HG02981 (cell line): ENCODE measurements at regions not wholly inside any gene's neighbourhood (a gene's known extent, or its start where the extent isn't known, plus 50 kb on each side); places are given as distances from the start of the nearest gene placed in this dataset.

Experiments
- ATAC-seq: cut with Tn5 transposase; IDR thresholded peaks from one replicate; pipeline ENCODE4 v1.9.1; 2021; ENCODE audit warnings: mild to moderate bottlenecking, moderate library complexity; ENCODE audit not compliant: unreplicated experiment

DNA sequence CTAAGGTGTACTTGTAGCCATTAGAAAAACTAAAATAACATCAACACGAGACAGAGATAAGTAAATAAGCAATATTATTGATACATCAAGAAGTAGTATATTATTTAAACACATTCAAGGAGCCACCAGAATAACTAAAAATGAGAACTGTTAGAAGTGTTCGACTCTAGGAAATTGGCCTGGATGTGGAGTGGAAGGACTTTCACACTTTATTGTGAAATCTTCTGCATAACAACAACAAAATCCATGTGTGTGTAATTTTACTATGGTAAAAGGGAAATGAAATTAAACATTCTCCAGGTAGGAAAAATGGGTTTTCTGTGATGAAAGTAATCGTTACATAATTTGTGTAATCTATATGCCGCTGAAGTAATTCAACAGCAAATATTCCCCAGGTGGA, 96.3 kb upstream of the RNF152 start:
- ATAC-seq, result no peak

DNA sequence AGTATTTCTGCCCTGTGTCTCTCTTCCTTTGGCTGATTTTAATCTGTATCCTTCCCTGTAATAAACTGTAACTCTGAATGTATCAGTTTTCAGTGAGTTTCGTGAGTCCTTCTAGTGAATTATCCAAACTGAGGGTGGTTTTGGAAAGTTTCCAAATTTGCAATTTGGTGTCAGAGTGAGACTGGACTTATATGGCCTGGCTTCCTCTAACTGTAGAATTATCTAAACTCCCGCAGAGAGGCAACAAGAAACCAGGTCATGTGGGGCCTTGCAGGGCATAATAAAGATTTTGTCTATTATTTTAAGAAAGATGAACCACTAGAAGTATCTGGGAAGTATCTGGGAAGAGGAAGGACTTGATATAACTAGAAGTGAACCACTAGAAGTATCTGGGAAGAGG, 95.3 kb upstream of the RNF152 start:
- no peak for ATAC-seq

DNA sequence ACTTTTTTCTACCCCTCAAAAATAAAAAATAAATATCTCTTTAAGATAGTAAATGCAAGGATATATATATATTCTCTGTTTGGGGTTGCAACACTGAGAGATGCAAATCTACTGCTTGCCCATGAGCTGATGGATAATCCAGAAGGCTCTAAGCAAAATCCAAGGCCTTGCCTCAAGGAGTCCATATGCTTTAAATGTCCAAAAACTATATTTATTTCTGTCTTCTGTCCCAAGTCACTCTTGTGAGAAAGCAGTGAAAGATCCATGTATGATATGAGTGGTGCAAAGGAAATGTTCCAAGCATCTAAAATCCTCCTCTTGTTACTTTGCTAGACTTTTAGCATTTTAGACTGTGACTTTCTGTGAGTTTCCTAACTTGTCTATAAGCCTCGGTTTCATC, 92.9 kb upstream of the RNF152 start:
- no peak for ATAC-seq

DNA sequence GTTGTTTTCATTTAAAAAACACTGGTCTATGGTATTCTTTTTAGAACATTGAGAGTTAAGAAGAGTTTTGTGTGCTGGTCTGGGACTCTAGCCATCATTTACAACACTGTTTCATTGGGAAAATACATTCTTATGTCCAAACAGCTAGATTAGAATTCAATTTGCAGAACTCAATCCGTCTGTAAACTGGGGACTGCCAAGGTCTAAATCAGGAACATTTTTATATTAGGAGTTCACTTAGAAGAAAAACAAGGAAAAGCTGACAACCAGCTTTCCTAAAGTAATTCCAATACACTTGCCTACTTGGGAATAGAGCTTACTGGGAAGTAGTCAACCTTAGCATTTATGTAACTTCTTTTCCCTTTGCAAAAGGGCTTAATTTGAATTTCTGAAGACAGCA, 91.5 kb upstream of the RNF152 start:
- no peak for ATAC-seq

DNA sequence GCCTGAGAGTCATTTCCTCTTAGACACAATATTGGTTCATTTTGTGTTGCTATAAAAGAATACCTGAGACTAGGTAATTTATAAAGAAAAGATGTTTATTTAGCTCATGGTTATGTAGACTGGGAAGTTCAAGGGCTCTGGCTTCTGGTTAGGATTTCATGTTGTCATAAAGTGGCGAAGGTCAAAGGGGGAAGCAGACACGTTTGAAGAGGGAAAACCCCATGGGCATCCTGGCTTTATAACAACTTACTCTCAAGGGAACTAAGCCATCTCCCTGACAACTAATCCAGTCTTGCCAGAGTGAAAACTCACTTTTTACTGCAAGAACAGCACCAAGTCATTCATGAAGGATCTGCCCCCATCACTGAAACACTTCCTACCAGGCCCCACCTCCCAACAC, 89.7 kb upstream of the RNF152 start:
- no peak for ATAC-seq

DNA sequence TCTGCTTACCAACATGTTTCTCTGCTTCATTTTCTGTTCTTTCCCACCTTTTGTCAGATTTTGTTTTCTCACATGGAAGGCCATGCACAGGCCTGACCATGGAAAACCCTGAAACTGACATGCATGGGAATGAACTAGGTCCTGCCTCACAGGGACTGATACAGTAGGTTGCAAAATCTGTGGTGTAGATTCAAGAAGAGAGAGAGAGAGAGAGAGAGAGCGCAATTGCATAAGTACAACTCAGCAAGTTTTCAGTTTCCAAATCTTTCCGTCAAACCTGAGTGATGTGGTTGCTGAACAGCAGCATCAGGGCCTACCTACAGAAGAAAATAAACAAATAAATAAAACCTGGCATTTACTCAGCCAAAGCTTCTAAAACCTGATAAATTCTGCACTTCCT, 87.5 kb upstream of the RNF152 start:
- ATAC-seq, result no peak

DNA sequence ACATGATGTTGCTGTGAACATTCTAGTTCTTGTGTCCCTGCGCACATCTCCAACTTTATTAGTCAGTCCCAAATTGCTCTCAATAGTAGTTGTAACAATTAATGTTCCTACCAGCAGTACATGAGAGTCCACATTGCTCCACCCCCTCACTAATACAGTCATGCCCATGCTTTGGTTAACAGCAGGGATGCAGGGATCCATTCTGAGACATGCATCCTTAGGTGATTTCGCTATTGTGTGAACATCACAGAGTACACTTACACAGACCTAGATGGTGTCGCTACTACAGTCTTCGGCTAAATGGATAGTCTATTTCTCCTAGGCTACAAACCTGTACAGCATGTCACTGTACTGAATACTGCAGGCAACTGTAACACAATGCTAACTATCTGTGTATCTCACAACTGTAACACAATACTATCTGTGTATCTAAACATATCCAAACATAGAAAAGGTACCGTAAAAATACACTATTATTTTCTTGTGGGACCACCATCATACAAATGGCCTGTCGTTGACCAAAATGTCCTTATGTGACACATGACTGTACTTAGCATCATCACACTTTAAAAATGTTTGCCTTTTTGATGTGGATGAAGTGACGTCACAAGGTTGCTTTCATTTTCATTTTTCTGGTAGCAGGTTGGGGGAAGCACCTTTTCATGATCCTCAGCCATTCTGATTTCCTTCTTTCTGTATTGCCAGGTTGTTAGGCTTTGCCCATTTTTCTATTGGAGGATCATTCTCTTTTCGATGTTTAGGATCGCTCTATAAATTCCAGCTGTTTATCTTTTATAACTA, 82.9 kb upstream of the RNF152 start:
- peak; percentile 49 for ATAC-seq

DNA sequence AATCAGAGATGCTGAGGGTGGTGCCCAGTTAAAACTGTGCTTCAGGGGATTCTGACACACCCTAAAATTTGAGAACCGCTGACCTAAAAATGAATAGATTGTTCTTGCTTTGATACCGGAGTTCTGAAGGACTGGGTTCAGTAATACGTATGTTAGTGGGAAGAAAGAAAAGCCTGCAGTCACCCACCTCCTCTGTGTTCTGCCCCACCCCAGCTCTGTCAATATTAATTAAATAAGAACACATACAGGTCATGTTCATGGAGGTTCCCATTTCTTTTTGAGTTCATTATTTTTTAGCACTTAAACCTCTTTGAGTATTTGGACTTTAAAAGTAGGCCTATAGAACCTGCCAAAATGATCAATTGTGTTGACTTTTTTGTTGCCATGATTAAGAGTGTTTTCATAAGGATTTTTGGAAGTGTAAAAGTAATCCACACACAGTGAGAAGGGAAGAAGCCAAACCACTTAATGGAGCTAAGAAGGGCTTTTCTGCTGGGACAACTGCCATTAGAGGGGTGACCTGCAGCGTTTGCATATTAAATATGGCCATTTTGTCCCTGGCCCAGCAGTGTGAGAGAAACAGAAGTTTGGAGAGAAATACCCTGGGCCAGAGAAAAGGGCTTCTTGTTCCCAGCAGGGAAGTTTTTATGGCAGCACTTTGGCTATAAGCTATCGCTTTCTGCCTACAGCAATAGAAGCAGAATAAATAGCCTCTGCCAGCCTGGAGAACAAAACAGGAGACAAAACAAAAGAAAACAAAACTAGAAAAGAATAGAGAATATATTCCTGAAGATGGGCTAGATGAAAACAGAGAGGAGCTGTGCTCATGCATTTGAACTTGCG, 80.7 kb upstream of the RNF152 start:
- no peak for ATAC-seq

DNA sequence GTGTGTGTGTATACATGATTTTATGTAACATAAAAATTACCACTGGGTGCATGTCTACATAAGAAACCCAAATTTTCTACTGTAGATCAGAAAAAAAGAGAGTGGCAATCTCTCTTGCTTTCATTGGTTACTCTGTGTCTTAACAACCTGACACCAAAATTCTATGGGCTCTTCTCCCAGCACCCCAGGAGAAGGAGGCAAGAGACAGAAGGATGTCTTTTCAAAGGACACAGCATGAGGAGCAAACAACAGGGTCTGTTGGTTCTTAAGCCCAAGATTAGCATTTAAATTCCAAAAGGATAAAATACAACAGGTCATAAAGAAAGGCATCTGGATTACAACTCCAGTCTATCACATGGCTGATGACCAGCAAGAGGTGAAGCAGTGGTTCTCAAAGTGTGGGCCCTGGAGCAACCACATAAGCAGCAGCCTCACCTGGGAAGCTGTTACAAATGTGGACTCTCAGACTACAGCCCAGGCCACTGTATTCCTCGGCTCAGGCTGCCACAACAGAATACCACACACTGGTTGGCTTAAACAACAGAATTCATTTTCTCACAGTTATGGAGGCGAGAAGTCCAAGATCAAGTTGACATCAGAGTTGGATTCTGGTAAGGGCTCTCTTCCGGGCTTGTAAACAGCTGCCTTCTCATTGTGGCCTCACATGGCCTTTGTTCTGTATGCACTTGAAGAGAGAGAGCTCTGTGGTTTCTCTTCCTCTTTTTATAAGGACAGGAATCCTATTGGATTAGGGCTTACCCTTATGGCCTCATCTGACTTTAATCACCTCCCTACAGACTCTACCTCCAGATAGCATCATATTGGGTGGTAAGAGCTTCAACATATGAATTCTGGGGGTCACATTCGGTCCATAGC, 79.8 kb upstream of the RNF152 start:
- ATAC-seq, result peak; percentile 84

DNA sequence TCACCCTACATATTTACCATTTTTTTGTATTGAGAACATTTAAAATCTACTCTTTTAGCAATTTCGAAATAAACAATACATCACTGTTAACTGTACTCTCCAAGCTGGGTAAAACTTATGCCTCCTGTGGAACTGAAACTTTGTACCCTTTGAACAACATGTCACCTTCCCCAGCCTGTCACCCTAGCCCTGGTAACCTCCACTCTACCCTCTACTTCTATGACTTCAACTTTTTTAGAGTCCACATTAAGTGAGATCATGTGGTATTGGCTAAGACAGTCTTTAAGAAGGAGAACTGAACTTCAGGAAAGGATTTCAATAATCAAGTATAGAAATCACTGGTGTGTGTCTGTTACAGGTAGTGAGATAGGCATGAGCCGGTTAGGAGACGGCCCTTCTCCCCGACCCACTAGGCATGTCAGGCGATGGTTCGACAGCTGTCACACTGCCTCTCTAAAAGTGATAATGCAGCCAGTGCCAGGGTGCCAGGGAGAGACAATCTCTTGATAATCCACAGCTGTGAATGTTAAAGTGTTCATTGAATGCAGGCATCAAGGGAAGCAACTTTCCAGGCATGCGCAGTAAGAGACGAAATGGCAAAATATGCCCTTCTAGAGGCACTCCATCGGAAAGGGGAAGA, 74.6 kb upstream of the RNF152 start:
- ATAC-seq, result no peak

DNA sequence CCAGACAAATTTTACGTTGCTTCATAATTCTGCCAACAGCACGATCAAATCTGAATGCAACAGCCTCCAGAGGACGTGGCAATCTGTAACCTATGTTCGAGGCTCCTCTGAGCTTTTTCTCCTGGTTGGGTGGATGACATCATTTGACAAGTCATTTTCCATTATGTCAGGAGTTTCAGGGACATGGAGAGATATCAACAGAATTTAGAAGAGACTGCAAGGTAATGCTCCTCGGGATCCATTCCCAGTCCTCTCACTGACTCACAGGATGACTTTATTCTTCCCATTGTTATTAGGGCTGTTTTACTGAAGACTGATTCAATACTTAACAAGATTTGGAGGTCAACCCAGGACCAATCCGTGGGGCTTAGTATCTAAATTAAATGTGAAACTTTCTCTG, 72.5 kb upstream of the RNF152 start:
- ATAC-seq, result no peak

DNA sequence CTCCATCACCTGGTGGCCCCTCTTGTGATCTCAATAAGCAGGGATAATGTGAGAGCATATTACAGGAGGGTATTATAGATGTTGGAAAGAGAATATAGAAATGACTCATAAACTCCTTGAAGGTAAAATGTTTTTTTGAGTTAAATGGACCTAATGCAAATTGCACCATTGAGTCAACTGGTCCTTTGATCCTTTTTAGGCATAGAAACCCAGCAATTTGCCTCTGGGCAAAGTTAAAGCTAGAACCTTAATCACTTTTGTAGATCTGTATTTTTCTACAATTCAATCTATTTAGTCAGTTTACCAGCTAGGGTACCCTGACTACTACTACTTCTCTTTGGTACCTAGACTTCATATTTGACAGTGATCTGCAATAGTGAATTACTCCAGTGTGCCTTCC, 71.8 kb upstream of the RNF152 start:
- ATAC-seq, result no peak

DNA sequence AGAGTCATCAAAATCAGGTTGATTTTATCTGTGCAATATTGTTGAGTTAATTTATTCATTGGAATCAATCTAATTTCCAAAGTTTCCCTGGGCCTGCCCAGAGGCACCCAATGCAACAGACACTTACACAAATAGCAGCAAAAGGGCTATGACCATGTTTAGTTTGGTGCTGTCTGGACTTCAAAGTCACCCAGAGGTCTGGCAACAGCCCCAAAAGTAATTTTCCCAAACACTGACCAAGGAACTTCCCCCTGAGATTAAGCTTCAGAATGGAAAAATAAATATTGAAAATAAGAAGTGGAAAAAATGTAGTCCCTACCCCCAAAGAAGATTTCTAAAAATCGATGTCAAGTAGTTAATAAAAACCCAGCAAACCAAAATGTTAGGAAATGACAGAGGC, 70.9 kb upstream of the RNF152 start:
- ATAC-seq, result no peak

DNA sequence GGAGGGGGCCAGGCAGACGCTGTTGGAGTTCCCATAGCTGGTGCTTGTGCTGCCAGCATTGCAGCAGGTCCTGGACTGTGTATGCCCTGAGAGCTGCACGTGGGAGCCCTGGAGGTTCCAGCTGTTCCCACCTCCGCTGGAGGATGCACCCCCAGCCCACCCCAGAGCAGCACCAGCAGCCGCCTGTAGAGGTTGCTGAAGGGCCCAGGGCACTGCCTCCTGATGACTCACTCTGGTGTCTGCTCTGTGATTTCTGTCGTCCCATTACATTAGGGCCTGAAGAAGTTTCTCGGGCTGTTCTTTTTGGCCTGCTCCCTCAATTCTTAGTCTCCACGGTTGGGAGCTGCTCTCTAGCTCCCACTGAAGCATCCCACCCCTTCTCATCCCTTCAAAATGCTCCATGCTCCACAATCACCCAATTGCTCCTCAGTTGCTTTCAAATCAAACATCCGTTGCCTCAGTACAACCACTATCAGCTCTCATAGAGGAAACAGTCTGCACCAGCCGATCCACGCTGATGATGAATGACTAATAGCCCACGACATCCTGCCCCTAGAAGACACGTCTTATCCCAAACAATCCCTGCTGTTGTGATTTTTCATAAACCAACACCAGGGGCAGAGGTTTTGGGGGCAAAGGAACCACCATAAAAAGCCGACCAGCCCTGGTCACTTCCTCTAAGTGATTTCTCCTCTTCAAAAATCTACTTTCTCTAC, 65.2 kb upstream of the RNF152 start:
- no peak for ATAC-seq

DNA sequence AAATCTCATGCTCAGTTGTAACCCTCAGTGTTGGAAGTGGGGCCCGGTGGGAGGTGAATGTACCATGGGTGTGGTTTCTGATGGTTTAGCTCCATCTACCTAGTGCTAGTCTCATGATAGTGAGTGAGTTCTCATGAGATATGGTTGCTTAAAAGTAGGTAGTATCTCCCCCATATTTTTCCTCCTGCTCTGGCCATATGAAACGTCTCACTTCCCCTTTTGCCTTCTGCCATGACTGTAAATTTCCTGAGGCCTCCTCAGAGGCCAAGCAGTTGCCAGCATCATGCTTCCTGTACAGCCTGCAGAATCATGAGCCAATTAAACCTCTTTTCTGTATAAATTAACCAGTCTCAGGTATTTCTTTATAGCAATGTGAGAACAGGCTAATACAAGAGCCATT, 62.8 kb upstream of the RNF152 start:
- ATAC-seq, result peak; percentile 44

DNA sequence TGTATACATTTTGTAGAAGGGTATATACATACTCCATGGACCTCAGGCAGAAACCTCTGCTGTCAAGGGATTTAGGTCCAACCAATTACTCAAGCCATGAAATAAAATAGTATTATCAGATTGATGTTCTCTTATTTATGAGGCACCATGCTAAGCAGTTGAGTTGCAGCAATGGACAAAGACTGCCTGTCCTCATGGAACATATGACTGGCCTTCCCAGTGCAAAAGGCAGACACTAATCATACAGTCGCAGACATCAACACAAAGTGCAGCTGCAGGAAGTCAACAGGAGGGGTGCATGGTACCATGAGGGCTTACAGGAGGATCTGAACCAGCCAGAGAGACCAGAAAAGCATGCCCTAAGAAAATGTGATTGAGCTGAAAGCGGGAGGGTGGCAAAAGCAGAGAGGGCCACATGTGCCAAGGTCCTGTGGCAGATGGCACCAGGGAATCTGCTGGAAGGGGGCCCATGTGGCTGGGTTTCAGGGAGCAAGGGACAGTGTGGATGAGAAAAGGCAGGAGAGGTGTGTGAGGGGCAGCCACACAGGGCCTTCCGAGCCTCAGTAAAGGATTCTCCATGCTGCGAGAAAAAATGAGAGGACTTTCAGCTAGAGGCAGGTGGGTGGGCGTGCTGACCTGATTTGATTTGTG, 61.4 kb upstream of the RNF152 start:
- ATAC-seq, result no peak

DNA sequence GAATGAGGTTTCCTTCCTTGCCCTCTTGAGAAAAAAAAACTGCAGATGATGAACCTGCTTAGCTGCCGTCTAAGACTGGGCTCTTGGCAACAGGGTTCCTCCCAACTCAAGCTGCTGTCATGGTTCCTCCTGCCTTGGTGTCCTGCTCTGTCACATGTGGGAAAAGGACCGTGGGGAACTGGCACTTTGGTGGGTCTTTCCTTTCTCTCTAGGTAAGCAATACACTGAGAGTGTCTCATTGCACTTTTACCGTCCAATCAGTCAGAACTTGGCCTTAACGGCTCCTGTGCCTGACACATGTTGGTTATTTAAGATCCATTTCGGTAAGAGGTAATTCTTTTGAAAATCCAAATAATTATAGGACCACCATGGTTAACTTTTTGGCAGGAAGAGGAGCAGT, 60.8 kb upstream of the RNF152 start:
- ATAC-seq, result no peak

DNA sequence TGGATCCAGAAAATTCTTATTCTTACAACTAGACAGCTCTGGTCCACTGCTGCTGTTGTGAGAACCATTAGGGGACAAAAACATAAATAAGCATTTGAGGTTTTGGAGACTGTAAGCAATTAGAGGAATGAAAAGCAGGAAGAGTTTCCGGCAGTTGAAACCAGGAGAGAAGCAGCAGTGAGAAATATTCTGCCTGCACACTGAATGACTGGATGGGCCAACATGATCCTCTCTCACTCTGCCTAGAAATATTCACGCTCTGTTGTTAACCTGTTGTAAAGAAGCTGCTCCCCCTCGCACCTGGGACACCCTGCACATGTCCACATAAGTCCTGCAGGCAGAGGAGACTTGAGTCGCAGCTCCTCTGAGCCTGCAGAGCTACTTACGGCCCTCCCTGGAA, 60.4 kb upstream of the RNF152 start:
- ATAC-seq, result no peak

DNA sequence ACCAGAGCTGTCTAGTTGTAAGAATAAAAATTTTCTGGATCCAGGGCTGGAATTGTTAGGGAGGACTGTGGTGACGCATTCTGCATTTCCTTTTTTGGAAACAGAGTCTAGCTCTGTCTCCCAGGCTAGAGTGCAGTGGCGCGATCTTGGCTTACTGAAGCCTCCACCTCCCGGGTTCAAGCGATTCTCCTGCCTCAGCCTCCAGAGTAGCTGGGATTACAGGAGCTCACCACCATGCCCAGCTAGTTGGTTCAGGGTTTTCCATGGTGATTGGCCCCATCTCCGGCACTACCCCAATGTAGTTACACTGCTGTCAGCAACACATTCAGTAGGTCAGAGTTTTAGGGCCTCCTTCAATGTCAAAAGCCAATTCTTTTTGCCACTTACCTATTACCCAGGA, 58.6 kb upstream of the RNF152 start:
- no peak for ATAC-seq

DNA sequence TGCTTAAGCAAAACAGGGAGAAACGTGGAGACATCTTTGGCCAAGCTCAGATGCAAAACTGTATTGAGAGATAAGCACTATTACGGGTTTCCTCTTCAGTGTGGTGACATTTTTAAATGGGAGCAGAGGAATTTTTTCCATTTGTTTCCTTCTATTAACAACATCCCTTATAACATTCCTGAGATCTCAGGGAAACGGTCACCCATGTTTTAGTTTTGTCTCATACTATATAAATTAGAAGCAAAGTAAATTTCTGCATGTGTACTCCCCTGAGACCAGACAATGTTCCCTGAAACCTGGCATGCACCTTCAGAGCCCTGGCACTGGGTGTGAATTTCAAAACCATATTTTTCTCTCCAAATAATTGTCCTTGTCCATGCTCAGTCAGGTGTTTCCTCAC, 57.6 kb upstream of the RNF152 start:
- no peak for ATAC-seq
